Keratinocyte (primary cell): ENCODE measurements at regions not wholly inside any gene's neighbourhood (a gene's known extent, or its start where the extent isn't known, plus 50 kb on each side); places are given as distances from the start of the nearest gene placed in this dataset.

ENCODE experiments used
- EZH2 ChIP-seq: IDR thresholded peaks from one replicate; pipeline ENCODE4 v1.6.1; 2012; ENCODE audit warnings: inconsistent platforms, mild to moderate bottlenecking, low read length, moderate library complexity
- TF ChIP-seq, protein P1 (sequence below), 3 experiments: IDR thresholded peaks in 1 of 3; conservative IDR thresholded peaks in 1 of 3; optimal IDR thresholded peaks in 1 of 3; 2 replicates in 2 of 3; 3 replicates in 1 of 3; pipeline versions ENCODE3 to v1.5.1; 2011; ENCODE audit warnings: low read length in 3 of 3, mild to moderate bottlenecking in 3 of 3, moderate library complexity in 2 of 3, control low read depth in 1 of 3, inconsistent platforms in 1 of 3; ENCODE audit not compliant: insufficient read depth in 2 of 3; ENCODE audit errors: extremely low read depth in 1 of 3

DNA sequence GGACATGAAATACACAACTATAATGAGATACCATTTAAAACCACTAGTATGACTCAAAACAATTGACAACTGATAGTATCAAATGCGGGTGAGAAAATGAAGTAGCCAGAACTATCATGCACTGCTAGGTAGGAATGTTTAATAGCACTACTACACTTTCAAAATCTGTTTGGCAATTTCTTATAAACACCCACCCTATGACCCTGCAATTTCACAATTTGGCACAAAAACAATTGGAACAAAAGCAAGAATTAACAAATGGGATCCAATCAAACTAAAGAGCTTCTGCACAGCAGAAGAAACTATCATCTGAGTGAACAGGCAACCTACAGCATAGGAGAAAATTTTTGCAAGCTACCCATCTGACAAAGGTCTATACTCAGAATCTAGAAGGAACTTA, 431.2 kb upstream of the GYPC start:
- TF ChIP-seq, protein P1, sequence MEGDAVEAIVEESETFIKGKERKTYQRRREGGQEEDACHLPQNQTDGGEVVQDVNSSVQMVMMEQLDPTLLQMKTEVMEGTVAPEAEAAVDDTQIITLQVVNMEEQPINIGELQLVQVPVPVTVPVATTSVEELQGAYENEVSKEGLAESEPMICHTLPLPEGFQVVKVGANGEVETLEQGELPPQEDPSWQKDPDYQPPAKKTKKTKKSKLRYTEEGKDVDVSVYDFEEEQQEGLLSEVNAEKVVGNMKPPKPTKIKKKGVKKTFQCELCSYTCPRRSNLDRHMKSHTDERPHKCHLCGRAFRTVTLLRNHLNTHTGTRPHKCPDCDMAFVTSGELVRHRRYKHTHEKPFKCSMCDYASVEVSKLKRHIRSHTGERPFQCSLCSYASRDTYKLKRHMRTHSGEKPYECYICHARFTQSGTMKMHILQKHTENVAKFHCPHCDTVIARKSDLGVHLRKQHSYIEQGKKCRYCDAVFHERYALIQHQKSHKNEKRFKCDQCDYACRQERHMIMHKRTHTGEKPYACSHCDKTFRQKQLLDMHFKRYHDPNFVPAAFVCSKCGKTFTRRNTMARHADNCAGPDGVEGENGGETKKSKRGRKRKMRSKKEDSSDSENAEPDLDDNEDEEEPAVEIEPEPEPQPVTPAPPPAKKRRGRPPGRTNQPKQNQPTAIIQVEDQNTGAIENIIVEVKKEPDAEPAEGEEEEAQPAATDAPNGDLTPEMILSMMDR (optimal IDR thresholded peaks at IDR 0.05 in 1 of 3, IDR thresholded peaks at IDR 0.05 in 1 of 3, conservative IDR thresholded peaks at IDR 0.05 in 1 of 3; ENCODE audit: extremely low read depth in 1 of 3, insufficient read depth in 2 of 3, low read length in 3 of 3): no peak
- no peak for TF ChIP-seq EZH2
